HEK293 (cell line): ENCODE measurements at regions not wholly inside any gene's neighbourhood (a gene's known extent, or its start where the extent isn't known, plus 50 kb on each side); places are given as distances from the start of the nearest gene placed in this dataset.

ENCODE experiments used
- CTCF ChIA-PET: fragments of 350-600 bp; formaldehyde crosslinking; extraction: SDS; loops from one replicate; lab custom pipeline; 2021; ENCODE audit warnings: antibody characterized with exemption; lab: Yijun Ruan, JAX
- POLR2A ChIA-PET: fragments of 300-600 bp; formaldehyde crosslinking; extraction: SDS; loops from one replicate; lab custom pipeline; 2020; ENCODE audit warnings: antibody characterized with exemption, inconsistent platforms; lab: Yijun Ruan, JAX
- H3K27ac ChIP-seq: fragments of 200-500 bp; sonication (Bioruptor generic); 2 replicates; pipeline ENCODE4 v1.5.1; 2014; ENCODE audit warnings: low read depth, low read length, control low read depth, inconsistent platforms; ENCODE audit errors: extremely low read depth
- H3K36me3 ChIP-seq, 2 experiments: fragments of 200-500 bp in 1 of 2; sonication (Bioruptor generic) in 1 of 2; 1 replicate in 1 of 2; 2 replicates in 1 of 2; pipeline ENCODE4 v1.5.1; 2014 to 2017; ENCODE audit warnings: inconsistent platforms in 2 of 2, low read length in 2 of 2; ENCODE audit not compliant: control insufficient read depth in 2 of 2, insufficient read depth in 1 of 2
- H3K4me1 ChIP-seq: fragments of 200-500 bp; sonication (Bioruptor generic); 2 replicates; pipeline ENCODE4 v1.5.1; 2014; ENCODE audit warnings: mild to moderate bottlenecking, low read length, inconsistent platforms; ENCODE audit not compliant: control insufficient read depth, insufficient read depth
- H3K4me3 ChIP-seq: 2 replicates; pipeline ENCODE4 v1.5.1; 2011; ENCODE audit warnings: low read depth, mild to moderate bottlenecking, control low read depth, low read length, moderate library complexity
- H3K9me3 ChIP-seq: fragments of 200-500 bp; sonication (Bioruptor generic); 2 replicates; pipeline ENCODE4 v1.5.1; 2014; ENCODE audit warnings: low read depth, low read length, inconsistent platforms; ENCODE audit not compliant: control insufficient read depth, insufficient read depth
- FEZF1 ChIP-seq: fragments of 450-650 bp; formaldehyde crosslinking; IDR thresholded peaks from 2 replicates; pipeline ENCODE4 v1.5.1; 2016; ENCODE audit warnings: missing biosample characterization, missing genetic modification characterization
- HOXC10 ChIP-seq: sonication (generic); formaldehyde crosslinking; IDR thresholded peaks from 2 replicates; pipeline ENCODE4 v1.8.1; 2023; ENCODE audit warnings: mild to moderate bottlenecking, missing genetic modification reagents
- MZF1 ChIP-seq: fragments of 450-650 bp; formaldehyde crosslinking; IDR thresholded peaks from 2 replicates; pipeline ENCODE4 v1.5.1; 2017; ENCODE audit warnings: missing biosample characterization, missing genetic modification characterization, borderline replicate concordance
- RBAK ChIP-seq: fragments of 450-650 bp; formaldehyde crosslinking; IDR thresholded peaks from 2 replicates; pipeline ENCODE4 v1.5.1; 2016; ENCODE audit warnings: missing biosample characterization, missing genetic modification characterization
- SETDB1 ChIP-seq: IDR thresholded peaks from one replicate; pipeline ENCODE4 v1.6.1; 2017; ENCODE audit warnings: mild to moderate bottlenecking, low read length, moderate library complexity, mixed read lengths; ENCODE audit not compliant: insufficient read length
- TRIM28 ChIP-seq: IDR thresholded peaks from 2 replicates; pipeline ENCODE4 v1.6.1; 2011; ENCODE audit warnings: low read length, control low read depth, borderline replicate concordance
- ZBTB48 ChIP-seq: fragments of 450-650 bp; formaldehyde crosslinking; IDR thresholded peaks from 2 replicates; pipeline ENCODE4 v1.5.1; 2016; ENCODE audit warnings: missing biosample characterization, missing genetic modification characterization
- ZFHX2 ChIP-seq: fragments of 450-650 bp; formaldehyde crosslinking; conservative IDR thresholded peaks from 2 replicates; pipeline ENCODE4 v1.5.1; 2016; ENCODE audit warnings: missing biosample characterization, missing genetic modification characterization
- ZNF121 ChIP-seq: fragments of 450-650 bp; formaldehyde crosslinking; IDR thresholded peaks from 2 replicates; pipeline ENCODE4 v1.5.1; 2016; ENCODE audit warnings: missing biosample characterization, missing genetic modification characterization
- ZNF19 ChIP-seq: fragments of 450-650 bp; formaldehyde crosslinking; IDR thresholded peaks from 2 replicates; pipeline ENCODE4; 2016; ENCODE audit warnings: missing biosample characterization, missing genetic modification characterization, low read depth
- ZNF214 ChIP-seq: fragments of 450-650 bp; formaldehyde crosslinking; IDR thresholded peaks from 2 replicates; pipeline ENCODE4 v1.5.1; 2017; ENCODE audit warnings: missing biosample characterization, mild to moderate bottlenecking, missing genetic modification characterization, borderline replicate concordance
- ZNF274 ChIP-seq, 2 experiments: fragments of 200-500 bp in 1 of 2; fragments of 450-650 bp in 1 of 2; sonication (Bioruptor generic) in 1 of 2; formaldehyde crosslinking in 1 of 2; IDR thresholded peaks; 2 replicates each; pipeline versions ENCODE4 v1.5.1 to v1.6.1; 2014 to 2016; ENCODE audit warnings: borderline replicate concordance in 1 of 2, inconsistent platforms in 1 of 2, low read length in 1 of 2, missing biosample characterization in 1 of 2, missing genetic modification characterization in 1 of 2
- ZNF311 ChIP-seq: fragments of 450-650 bp; formaldehyde crosslinking; IDR thresholded peaks from 2 replicates; pipeline ENCODE4 v1.5.1; 2017; ENCODE audit warnings: missing biosample characterization, missing genetic modification characterization, borderline replicate concordance
- ZNF37A ChIP-seq: fragments of 450-650 bp; IDR thresholded peaks from 2 replicates; pipeline ENCODE4 v1.5.1; 2018; ENCODE audit warnings: missing biosample characterization, missing genetic modification characterization
- ZNF394 ChIP-seq: fragments of 450-650 bp; formaldehyde crosslinking; IDR thresholded peaks from 2 replicates; pipeline ENCODE4 v1.5.1; 2016; ENCODE audit warnings: missing biosample characterization, missing genetic modification characterization, mild to moderate bottlenecking, moderate library complexity, borderline replicate concordance
- ZNF404 ChIP-seq: fragments of 450-650 bp; formaldehyde crosslinking; IDR thresholded peaks from 2 replicates; pipeline ENCODE4 v1.5.1; 2017; ENCODE audit warnings: missing biosample characterization, missing genetic modification characterization
- ZNF426 ChIP-seq: fragments of 450-650 bp; formaldehyde crosslinking; IDR thresholded peaks from 2 replicates; pipeline ENCODE4 v1.5.1; 2017; ENCODE audit warnings: missing biosample characterization, missing genetic modification characterization, mild to moderate bottlenecking, inconsistent platforms, moderate library complexity
- ZNF514 ChIP-seq: fragments of 450-650 bp; formaldehyde crosslinking; IDR thresholded peaks from 2 replicates; pipeline ENCODE4 v1.5.1; 2016; ENCODE audit warnings: missing biosample characterization, missing genetic modification characterization
- ZNF529 ChIP-seq: fragments of 450-650 bp; formaldehyde crosslinking; IDR thresholded peaks from 2 replicates; pipeline ENCODE4 v1.5.1; 2017; ENCODE audit warnings: missing genetic modification characterization, missing biosample characterization; ENCODE audit not compliant: insufficient replicate concordance
- ZNF76 ChIP-seq: fragments of 450-650 bp; formaldehyde crosslinking; IDR thresholded peaks from 2 replicates; pipeline ENCODE4; 2016; ENCODE audit warnings: low read depth, missing biosample characterization, missing genetic modification characterization, borderline replicate concordance
- ZNF830 ChIP-seq: fragments of 450-650 bp; IDR thresholded peaks from 2 replicates; pipeline ENCODE4 v1.5.0; 2018; ENCODE audit warnings: missing biosample characterization, missing genetic modification characterization, low read depth, mild to moderate bottlenecking, moderate library complexity
- ZSCAN23 ChIP-seq: fragments of 450-650 bp; formaldehyde crosslinking; IDR thresholded peaks from 2 replicates; pipeline ENCODE4 v1.5.1; 2016; ENCODE audit warnings: missing biosample characterization, missing genetic modification characterization
- TF ChIP-seq, protein P1 (sequence below): fragments of 450-650 bp; formaldehyde crosslinking; IDR thresholded peaks from 2 replicates; pipeline ENCODE4 v1.5.1; 2016; ENCODE audit warnings: missing biosample characterization, missing genetic modification characterization
- TF ChIP-seq, protein P2 (sequence below): sonication (generic); formaldehyde crosslinking; IDR thresholded peaks from 2 replicates; pipeline ENCODE4 v1.8.1; 2022; ENCODE audit warnings: mild to moderate bottlenecking, moderate library complexity, missing genetic modification reagents
- TF ChIP-seq, protein P3 (sequence below): fragments of 450-650 bp; formaldehyde crosslinking; conservative IDR thresholded peaks from 2 replicates; pipeline ENCODE4 v1.5.1; 2016; ENCODE audit warnings: low read depth, missing biosample characterization, missing genetic modification characterization

DNA sequence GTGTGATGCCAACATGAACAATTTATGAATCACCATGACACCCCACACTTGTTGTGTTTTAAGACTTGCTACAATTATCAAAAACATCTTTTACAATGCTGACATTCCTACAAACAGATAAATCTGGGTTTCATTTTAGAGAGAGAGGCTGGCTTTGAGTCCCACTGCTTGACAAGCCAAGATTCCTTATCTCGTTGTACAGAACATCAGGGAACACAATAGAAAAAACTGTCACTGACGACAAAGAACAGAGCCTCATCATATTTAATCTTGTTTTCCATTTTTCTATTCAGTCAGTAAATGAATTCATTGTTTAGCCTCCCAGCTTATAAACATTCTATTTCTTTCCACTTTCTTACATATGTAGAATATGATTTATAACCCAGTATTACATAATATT lies 461.6 kb upstream of the VSTM2A start:
- POLR2A ChIA-PET = no interaction called here
- no peak overlapping the region for H3K27ac ChIP-seq
- CTCF ChIA-PET = no interaction called here
- H3K4me1 ChIP-seq = no peaks in the 10 kb centered on the region
- no peaks in the 10 kb centered on the region for H3K9me3 ChIP-seq
- no peak overlapping the region for H3K4me3 ChIP-seq
- H3K36me3 ChIP-seq = no peaks in the 10 kb centered on the region
- TF ChIP-seq ZNF214 (no peak), ZNF37A (tag by site-specific recombination) (no peak), RBAK (tag by site-specific recombination) (no peak), ZNF121 (tag by site-specific recombination) (no peak), ZNF311 (tag by site-specific recombination) (no peak), ZNF514 (tag by site-specific recombination) (no peak), ZNF830 (no peak), ZNF394 (tag by site-specific recombination) (no peak), ZNF426 (no peak), ZNF404 (tag by site-specific recombination) (no peak), FEZF1 (no peak), TRIM28 (no peak), MZF1 (no peak)
- TF ChIP-seq, protein P1, sequence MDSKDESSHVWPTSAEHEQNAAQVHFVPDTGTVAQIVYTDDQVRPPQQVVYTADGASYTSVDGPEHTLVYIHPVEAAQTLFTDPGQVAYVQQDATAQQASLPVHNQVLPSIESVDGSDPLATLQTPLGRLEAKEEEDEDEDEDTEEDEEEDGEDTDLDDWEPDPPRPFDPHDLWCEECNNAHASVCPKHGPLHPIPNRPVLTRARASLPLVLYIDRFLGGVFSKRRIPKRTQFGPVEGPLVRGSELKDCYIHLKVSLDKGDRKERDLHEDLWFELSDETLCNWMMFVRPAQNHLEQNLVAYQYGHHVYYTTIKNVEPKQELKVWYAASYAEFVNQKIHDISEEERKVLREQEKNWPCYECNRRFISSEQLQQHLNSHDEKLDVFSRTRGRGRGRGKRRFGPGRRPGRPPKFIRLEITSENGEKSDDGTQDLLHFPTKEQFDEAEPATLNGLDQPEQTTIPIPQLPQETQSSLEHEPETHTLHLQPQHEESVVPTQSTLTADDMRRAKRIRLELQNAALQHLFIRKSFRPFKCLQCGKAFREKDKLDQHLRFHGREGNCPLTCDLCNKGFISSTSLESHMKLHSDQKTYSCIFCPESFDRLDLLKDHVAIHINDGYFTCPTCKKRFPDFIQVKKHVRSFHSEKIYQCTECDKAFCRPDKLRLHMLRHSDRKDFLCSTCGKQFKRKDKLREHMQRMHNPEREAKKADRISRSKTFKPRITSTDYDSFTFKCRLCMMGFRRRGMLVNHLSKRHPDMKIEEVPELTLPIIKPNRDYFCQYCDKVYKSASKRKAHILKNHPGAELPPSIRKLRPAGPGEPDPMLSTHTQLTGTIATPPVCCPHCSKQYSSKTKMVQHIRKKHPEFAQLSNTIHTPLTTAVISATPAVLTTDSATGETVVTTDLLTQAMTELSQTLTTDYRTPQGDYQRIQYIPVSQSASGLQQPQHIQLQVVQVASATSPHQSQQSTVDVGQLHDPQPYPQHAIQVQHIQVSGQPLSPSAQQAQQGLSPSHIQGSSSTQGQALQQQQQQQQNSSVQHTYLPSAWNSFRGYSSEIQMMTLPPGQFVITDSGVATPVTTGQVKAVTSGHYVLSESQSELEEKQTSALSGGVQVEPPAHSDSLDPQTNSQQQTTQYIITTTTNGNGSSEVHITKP = no peak
- TF ChIP-seq, protein P2, sequence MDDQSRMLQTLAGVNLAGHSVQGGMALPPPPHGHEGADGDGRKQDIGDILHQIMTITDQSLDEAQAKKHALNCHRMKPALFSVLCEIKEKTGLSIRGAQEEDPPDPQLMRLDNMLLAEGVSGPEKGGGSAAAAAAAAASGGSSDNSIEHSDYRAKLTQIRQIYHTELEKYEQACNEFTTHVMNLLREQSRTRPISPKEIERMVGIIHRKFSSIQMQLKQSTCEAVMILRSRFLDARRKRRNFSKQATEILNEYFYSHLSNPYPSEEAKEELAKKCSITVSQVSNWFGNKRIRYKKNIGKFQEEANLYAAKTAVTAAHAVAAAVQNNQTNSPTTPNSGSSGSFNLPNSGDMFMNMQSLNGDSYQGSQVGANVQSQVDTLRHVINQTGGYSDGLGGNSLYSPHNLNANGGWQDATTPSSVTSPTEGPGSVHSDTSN (CRISPR knock-in tag) = no peak

DNA sequence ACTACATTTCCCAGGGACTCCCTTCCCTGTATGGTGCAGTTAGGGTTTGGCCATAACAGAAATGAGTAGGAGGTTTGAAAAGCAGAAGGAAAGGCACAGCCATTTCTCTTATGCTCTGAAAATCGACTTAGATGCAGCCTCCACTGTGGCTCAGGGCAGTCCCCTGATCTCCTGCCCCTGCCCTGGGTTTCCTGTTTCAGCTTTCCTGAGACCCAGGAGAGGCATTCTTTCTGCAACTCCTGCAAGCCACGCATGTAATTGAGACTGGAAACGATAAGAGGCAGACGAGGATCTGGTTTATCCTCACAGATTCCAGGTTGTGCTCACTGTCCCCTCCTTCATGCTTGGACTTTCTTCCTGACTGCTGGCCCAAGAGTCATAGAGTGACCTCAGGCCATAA lies 461.2 kb upstream of the VSTM2A start:
- ChIA-PET CTCF (no interaction called here), POLR2A (no interaction called here)
- TF ChIP-seq ZSCAN23 (tag by site-specific recombination) (no peak), SETDB1 (no peak), ZNF404 (tag by site-specific recombination) (no peak), ZFHX2 (tag by site-specific recombination) (no peak), ZBTB48 (tag by site-specific recombination) (no peak), ZNF76 (tag by site-specific recombination) (no peak), ZNF529 (tag by site-specific recombination) (no peak), HOXC10 (no peak), ZNF274 (IDR thresholded peaks at IDR 0.05; ENCODE audit: low read length) (no peak), ZNF274 (tag by site-specific recombination; IDR thresholded peaks at IDR 0.05; ENCODE audit: borderline replicate concordance) (no peak), ZNF19 (no peak)
- TF ChIP-seq, protein P3, sequence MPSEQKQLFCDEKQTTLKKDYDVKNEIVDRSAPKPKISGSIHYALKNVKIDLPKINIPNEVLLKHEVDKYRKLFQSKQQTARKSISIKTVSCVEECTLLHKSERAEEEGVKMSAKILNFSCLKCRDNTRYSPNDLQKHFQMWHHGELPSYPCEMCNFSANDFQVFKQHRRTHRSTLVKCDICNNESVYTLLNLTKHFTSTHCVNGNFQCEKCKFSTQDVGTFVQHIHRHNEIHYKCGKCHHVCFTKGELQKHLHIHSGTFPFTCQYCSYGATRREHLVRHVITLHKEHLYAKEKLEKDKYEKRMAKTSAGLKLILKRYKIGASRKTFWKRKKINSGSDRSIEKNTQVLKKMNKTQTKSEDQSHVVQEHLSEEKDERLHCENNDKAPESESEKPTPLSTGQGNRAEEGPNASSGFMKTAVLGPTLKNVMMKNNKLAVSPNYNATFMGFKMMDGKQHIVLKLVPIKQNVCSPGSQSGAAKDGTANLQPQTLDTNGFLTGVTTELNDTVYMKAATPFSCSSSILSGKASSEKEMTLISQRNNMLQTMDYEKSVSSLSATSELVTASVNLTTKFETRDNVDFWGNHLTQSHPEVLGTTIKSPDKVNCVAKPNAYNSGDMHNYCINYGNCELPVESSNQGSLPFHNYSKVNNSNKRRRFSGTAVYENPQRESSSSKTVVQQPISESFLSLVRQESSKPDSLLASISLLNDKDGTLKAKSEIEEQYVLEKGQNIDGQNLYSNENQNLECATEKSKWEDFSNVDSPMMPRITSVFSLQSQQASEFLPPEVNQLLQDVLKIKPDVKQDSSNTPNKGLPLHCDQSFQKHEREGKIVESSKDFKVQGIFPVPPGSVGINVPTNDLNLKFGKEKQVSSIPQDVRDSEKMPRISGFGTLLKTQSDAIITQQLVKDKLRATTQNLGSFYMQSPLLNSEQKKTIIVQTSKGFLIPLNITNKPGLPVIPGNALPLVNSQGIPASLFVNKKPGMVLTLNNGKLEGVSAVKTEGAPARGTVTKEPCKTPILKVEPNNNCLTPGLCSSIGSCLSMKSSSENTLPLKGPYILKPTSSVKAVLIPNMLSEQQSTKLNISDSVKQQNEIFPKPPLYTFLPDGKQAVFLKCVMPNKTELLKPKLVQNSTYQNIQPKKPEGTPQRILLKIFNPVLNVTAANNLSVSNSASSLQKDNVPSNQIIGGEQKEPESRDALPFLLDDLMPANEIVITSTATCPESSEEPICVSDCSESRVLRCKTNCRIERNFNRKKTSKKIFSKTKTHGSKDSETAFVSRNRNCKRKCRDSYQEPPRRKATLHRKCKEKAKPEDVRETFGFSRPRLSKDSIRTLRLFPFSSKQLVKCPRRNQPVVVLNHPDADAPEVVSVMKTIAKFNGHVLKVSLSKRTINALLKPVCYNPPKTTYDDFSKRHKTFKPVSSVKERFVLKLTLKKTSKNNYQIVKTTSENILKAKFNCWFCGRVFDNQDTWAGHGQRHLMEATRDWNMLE = no peak
- Histone ChIP-seq H3K4me1 (no peaks in the 10 kb centered on the region), H3K27ac (no peak overlapping the region), H3K9me3 (no peaks in the 10 kb centered on the region), H3K4me3 (no peak overlapping the region), H3K36me3 (no peaks in the 10 kb centered on the region)
